ENCODE measurements at regions not wholly inside any gene's neighbourhood (a gene's known extent, or its start where the extent isn't known, plus 50 kb on each side); places are given as distances from the start of the nearest gene placed in this dataset.

DNA sequence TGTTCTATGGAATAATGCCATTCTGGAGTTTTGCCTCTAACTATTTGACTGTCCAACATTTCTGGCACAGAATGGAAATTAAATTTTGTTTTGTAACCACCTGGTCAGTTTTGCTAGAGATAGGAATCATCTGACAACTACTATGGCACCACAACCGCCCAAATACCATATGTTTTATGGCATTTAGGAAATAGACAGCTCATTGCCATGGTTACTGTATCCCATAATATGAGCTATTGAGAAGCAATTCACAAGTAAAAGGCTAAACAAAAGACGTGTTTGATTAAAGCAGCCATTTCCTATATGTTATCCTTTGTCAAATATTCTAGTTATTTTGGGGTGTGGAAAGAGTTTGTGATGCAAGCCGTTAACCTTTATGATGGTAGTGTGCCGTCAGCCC, 1105.3 kb upstream of the LCORL start:
- WGBS, 2 donors, result 61 to 77% methylated on average over 4 of the region's 4 CpGs
- Histone ChIP-seq H3K36me3 (no peaks in the 10 kb centered on the region), H3K27ac (no peak overlapping the region), H3K4me1 (no peaks in the 10 kb centered on the region), H3K27me3 (no peaks in the 10 kb centered on the region), H3K4me3 (no peak overlapping the region), H3K9me3 (no peaks in the 10 kb centered on the region)
- TF ChIP-seq, protein P1, sequence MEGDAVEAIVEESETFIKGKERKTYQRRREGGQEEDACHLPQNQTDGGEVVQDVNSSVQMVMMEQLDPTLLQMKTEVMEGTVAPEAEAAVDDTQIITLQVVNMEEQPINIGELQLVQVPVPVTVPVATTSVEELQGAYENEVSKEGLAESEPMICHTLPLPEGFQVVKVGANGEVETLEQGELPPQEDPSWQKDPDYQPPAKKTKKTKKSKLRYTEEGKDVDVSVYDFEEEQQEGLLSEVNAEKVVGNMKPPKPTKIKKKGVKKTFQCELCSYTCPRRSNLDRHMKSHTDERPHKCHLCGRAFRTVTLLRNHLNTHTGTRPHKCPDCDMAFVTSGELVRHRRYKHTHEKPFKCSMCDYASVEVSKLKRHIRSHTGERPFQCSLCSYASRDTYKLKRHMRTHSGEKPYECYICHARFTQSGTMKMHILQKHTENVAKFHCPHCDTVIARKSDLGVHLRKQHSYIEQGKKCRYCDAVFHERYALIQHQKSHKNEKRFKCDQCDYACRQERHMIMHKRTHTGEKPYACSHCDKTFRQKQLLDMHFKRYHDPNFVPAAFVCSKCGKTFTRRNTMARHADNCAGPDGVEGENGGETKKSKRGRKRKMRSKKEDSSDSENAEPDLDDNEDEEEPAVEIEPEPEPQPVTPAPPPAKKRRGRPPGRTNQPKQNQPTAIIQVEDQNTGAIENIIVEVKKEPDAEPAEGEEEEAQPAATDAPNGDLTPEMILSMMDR (IDR thresholded peaks at IDR 0.05), result no peak
- TF ChIP-seq POLR2A (IDR thresholded peaks at IDR 0.05), result no peak
- no peak for DNase-seq
- intact Hi-C loops (cut with DNase I), result no loop called here

DNA sequence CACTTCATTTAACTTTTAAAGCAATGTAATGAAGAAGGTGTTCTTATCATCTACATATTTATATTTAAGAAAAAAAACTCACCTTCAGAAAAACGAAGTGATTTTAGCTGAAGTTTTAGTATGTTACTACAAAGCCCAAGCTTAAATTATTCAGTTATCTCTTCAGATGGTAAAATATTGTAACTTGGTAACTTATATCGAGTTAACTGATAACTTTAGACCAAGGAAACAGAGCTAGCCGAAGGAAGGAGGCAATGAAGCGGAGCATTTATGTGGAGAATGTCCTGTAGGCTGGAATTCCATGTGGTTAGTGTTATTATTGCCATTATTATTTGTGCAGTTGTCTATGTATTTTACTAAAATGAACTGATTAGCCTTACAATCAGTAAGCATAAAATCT, 1102.1 kb upstream of the LCORL start:
- Histone ChIP-seq H3K9me3 (no peaks in the 10 kb centered on the region), H3K36me3 (no peaks in the 10 kb centered on the region), H3K4me1 (no peaks in the 10 kb centered on the region), H3K4me3 (no peak overlapping the region), H3K27me3 (no peaks in the 10 kb centered on the region), H3K27ac (no peak overlapping the region)
- intact Hi-C loops (cut with DNase I), result no loop called here
- no peak for DNase-seq
- WGBS, 2 donors, result 63 to 67% methylated on average over 4 of the region's 4 CpGs
- TF ChIP-seq, protein P1 (IDR thresholded peaks at IDR 0.05), result no peak
- TF ChIP-seq POLR2A (IDR thresholded peaks at IDR 0.05), result no peak

DNA sequence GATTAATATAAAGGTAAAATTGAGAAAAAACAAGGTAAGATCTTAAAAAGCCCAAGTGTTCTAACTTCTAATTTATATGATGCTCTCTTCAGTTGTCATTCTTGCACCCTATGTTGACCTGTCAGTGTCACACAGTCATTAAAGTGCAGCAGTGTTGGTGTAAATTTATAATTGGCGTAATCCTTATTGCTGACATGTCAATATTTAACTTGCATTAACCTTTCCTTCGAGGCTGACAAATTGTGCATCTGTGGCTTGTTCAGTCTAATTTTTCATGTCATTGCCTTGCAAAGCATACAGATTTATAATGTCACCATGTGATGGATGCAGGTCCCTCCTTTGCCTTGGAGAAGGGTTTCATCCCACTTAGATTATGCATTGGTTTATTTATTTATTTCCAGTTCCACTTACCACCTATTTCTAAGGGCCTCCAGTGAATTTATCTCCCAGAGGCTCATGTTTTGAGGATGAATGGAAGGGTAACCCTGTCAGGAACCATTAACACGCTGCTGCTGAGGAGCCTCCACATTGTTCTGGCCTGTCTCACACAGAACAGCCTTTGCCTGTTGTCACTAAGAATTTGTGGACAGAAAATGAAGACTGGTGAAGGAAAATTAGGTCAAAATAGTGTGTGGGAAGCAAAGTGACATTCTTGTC, 1098.5 kb upstream of the LCORL start:
- no peaks in the 10 kb centered on the region for H3K9me3 ChIP-seq
- 51 to 54% methylated on average over 3 of the region's 3 CpGs for WGBS, 2 donors
- no peaks in the 10 kb centered on the region for H3K4me1 ChIP-seq
- H3K27me3 ChIP-seq, result no peaks in the 10 kb centered on the region
- no peak for DNase-seq
- no peak overlapping the region for H3K4me3 ChIP-seq
- no peaks in the 10 kb centered on the region for H3K36me3 ChIP-seq
- TF ChIP-seq, protein P1 (IDR thresholded peaks at IDR 0.05), result no peak
- no peak for TF ChIP-seq POLR2A (IDR thresholded peaks at IDR 0.05)
- intact Hi-C loops (cut with DNase I), result no loop called here
- H3K27ac ChIP-seq, result no peak overlapping the region

DNA sequence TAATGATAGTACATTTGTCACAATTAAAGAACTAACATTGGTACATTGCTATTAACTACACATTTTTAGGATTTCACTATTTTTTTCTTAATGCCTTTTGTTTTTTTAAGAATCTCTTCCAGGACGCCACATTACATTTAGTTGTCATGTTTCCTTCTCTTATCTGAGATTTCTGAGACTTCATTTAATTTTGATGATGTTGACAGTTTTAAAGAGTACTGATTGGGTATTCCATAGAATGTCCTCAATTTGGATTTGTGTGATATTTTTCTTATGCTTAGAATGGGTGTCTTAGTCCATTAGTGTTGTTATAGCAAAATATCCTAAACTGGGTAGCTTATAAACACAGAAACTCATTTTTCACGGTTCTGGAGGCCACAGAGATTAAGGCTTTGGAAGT, 1095.5 kb upstream of the LCORL start:
- 55 to 56% methylated on average over 2 of the region's 2 CpGs for WGBS, 2 donors
- Histone ChIP-seq H3K4me1 (no peaks in the 10 kb centered on the region), H3K27ac (no peak overlapping the region), H3K4me3 (no peak overlapping the region), H3K36me3 (no peaks in the 10 kb centered on the region), H3K9me3 (no peaks in the 10 kb centered on the region), H3K27me3 (no peaks in the 10 kb centered on the region)
- DNase-seq, result no peak
- TF ChIP-seq POLR2A (IDR thresholded peaks at IDR 0.05), result no peak
- TF ChIP-seq, protein P1 (IDR thresholded peaks at IDR 0.05), result no peak
- intact Hi-C loops (cut with DNase I), result no loop called here

DNA sequence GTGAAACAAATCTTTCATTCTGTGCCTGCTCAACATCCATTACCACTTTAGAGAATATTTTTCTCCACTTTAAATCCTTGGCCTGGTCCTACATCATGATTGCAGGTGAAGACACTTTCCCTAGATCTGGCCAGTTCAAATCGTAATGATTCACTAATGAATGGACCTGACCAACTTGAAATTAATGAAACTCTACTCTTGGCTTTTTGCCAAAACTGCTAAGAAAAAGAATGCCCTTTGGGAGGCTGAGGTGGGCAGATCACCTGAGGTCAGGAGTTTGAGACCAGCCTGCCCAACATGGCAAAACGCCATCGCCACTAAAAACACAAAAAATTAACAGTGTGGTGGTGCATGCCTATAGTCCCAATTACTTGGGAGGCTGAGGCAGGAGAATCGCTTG, 1082.6 kb upstream of the LCORL start:
- H3K36me3 ChIP-seq, result no peaks in the 10 kb centered on the region
- 79 to 85% methylated on average over 4 of the region's 4 CpGs for WGBS, 2 donors
- H3K27ac ChIP-seq, result no peak overlapping the region
- no peaks in the 10 kb centered on the region for H3K9me3 ChIP-seq
- no peaks in the 10 kb centered on the region for H3K4me1 ChIP-seq
- H3K27me3 ChIP-seq, result no peaks in the 10 kb centered on the region
- DNase-seq, result no peak
- intact Hi-C loops (cut with DNase I), result no loop called here
- H3K4me3 ChIP-seq, result no peak overlapping the region
- TF ChIP-seq, protein P1 (IDR thresholded peaks at IDR 0.05), result no peak

Measured in esophagus squamous epithelium (tissue), 5 donors.